ENCODE measurements at regions not wholly inside any gene's neighbourhood (a gene's known extent, or its start where the extent isn't known, plus 50 kb on each side); places are given as distances from the start of the nearest gene placed in this dataset.

DNA sequence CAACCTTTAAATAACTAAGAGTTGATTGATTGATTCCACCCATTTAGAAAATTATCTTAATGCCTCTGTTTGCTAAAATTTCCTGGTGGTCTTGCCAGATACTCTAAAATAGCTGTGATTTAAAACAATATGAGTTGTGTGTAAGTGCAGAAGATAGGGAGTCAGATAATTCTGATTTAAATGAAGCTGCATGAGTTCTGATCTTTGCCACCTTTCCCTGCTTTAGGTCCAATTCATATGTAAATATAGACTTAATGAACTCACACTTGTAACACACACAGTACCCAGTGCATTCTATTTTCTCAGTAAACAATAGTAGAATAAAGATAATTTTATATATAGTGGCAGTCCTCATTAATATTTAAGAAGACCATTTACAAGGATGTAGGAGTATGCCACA lies 981.8 kb downstream of the SLITRK1 start:
- Histone ChIP-seq H3K27me3 (replicated peaks in 1 of 4; ENCODE audit: control extremely low read depth in 1 of 4, control insufficient read depth in 3 of 4, insufficient read depth in 4 of 4, low read length in 3 of 4) (no peaks in the 10 kb centered on the region), H3K9me3 (ENCODE audit: control extremely low read depth in 1 of 3, control insufficient read depth in 2 of 3, insufficient read depth in 1 of 3, low read length in 2 of 3) (peaks cover 0 to 2% (median 0%) of the 10 kb centered on the region in 3 donors), H3K4me3 (ENCODE audit: control extremely low read depth in 1 of 5, extremely low read depth in 1 of 5, insufficient read depth in 1 of 5, low read depth in 2 of 5, low read length in 4 of 5) (no peak overlapping the region), H3K36me3 (replicated peaks in 1 of 2; ENCODE audit: control extremely low read depth in 1 of 2, control insufficient read depth in 1 of 2, extremely low read depth in 1 of 2, insufficient read depth in 2 of 2, low read length in 1 of 2) (no peaks in the 10 kb centered on the region), H3K4me1 (ENCODE audit: control insufficient read depth in 2 of 2, insufficient read depth in 2 of 2, low read length in 2 of 2) (no peaks in the 10 kb centered on the region), H3K27ac (ENCODE audit: low read length in 2 of 2) (no peak overlapping the region), H3K79me2 (ENCODE audit: control insufficient read depth, insufficient read depth, low read length) (no peaks in the 10 kb centered on the region), H3K9ac (ENCODE audit: low read length) (no peak overlapping the region), H4K20me1 (ENCODE audit: control insufficient read depth, insufficient read depth, low read length, poor library complexity, severe bottlenecking) (no peaks in the 10 kb centered on the region), H3K4me2 (replicated peaks; ENCODE audit: low read depth, low read length, poor library complexity, severe bottlenecking) (no peak overlapping the region), H2AFZ (ENCODE audit: insufficient read depth, low read depth, low read length, poor library complexity, severe bottlenecking) (no peak overlapping the region)
- DNase-seq (no peak), ATAC-seq (ENCODE audit: low read depth) (no peak)
- H3K4me1 Mint-ChIP-seq = no peaks in the 10 kb centered on the region
- CTCF ChIA-PET = no interaction called here
- TF ChIP-seq, protein P1, sequence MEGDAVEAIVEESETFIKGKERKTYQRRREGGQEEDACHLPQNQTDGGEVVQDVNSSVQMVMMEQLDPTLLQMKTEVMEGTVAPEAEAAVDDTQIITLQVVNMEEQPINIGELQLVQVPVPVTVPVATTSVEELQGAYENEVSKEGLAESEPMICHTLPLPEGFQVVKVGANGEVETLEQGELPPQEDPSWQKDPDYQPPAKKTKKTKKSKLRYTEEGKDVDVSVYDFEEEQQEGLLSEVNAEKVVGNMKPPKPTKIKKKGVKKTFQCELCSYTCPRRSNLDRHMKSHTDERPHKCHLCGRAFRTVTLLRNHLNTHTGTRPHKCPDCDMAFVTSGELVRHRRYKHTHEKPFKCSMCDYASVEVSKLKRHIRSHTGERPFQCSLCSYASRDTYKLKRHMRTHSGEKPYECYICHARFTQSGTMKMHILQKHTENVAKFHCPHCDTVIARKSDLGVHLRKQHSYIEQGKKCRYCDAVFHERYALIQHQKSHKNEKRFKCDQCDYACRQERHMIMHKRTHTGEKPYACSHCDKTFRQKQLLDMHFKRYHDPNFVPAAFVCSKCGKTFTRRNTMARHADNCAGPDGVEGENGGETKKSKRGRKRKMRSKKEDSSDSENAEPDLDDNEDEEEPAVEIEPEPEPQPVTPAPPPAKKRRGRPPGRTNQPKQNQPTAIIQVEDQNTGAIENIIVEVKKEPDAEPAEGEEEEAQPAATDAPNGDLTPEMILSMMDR (IDR thresholded peaks at IDR 0.05) = no peak
- TF ChIP-seq EZH2 (IDR thresholded peaks at IDR 0.05; ENCODE audit: borderline replicate concordance, insufficient read depth, low read depth, low read length, poor library complexity, severe bottlenecking) = no peak
- no peaks in the 10 kb centered on the region for H3K9me3 Mint-ChIP-seq (ENCODE audit: insufficient read depth)
- no peaks in the 10 kb centered on the region for H3K27me3 Mint-ChIP-seq
- POLR2A ChIA-PET = no interaction called here
- no peak overlapping the region for H3K27ac Mint-ChIP-seq
- H3K4me3 Mint-ChIP-seq = no peak overlapping the region
- intact Hi-C loops (cut with micrococcal nuclease) = no loop called here

DNA sequence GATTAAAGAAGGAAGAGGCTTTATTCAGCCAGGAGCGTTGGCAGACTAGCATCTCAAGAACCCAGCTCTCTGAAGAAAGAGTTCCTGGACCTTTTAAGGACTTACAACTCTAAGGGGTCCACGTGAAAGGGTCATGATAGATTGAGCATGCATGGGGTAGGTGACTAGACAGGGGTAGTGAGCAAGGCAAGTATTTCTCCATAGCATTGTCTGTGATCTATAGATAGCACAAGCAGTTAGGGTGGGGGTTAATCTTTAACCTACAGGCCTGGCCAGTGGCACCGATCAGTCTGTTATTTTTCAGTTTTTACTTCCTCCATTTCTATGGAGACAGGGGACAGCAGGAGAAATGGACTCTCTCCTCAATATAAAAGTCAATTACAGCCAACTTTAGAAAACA lies 983.7 kb downstream of the SLITRK1 start:
- H3K9me3 ChIP-seq (ENCODE audit: control extremely low read depth in 1 of 3, control insufficient read depth in 2 of 3, insufficient read depth in 1 of 3, low read length in 2 of 3) = peaks cover 0 to 2% (median 0%) of the 10 kb centered on the region in 3 donors
- Mint-ChIP-seq H3K27me3 (no peaks in the 10 kb centered on the region), H3K27ac (no peak overlapping the region), H3K4me3 (no peak overlapping the region), H3K4me1 (no peaks in the 10 kb centered on the region), H3K9me3 (ENCODE audit: insufficient read depth) (no peaks in the 10 kb centered on the region)
- ATAC-seq (ENCODE audit: low read depth) = no peak
- no peak overlapping the region for H3K9ac ChIP-seq (ENCODE audit: low read length)
- H3K4me2 ChIP-seq (replicated peaks; ENCODE audit: low read depth, low read length, poor library complexity, severe bottlenecking) = no peak overlapping the region
- H3K27ac ChIP-seq (ENCODE audit: low read length in 2 of 2) = no peak overlapping the region
- ChIA-PET CTCF (no interaction called here), POLR2A (no interaction called here)
- no peak overlapping the region for H3K4me3 ChIP-seq (ENCODE audit: control extremely low read depth in 1 of 5, extremely low read depth in 1 of 5, insufficient read depth in 1 of 5, low read depth in 2 of 5, low read length in 4 of 5)
- intact Hi-C loops (cut with micrococcal nuclease) = no loop called here
- H3K4me1 ChIP-seq (ENCODE audit: control insufficient read depth in 2 of 2, insufficient read depth in 2 of 2, low read length in 2 of 2) = no peaks in the 10 kb centered on the region
- WGBS (ENCODE audit: insufficient coverage) = no CpG with 5 or more reads among the region's 3 CpGs
- no peaks in the 10 kb centered on the region for H3K79me2 ChIP-seq (ENCODE audit: control insufficient read depth, insufficient read depth, low read length)
- H2AFZ ChIP-seq (ENCODE audit: insufficient read depth, low read depth, low read length, poor library complexity, severe bottlenecking) = no peak overlapping the region
- no peak for DNase-seq
- no peaks in the 10 kb centered on the region for H3K36me3 ChIP-seq (replicated peaks in 1 of 2; ENCODE audit: control extremely low read depth in 1 of 2, control insufficient read depth in 1 of 2, extremely low read depth in 1 of 2, insufficient read depth in 2 of 2, low read length in 1 of 2)
- H4K20me1 ChIP-seq (ENCODE audit: control insufficient read depth, insufficient read depth, low read length, poor library complexity, severe bottlenecking) = no peaks in the 10 kb centered on the region
- H3K27me3 ChIP-seq (replicated peaks in 1 of 4; ENCODE audit: control extremely low read depth in 1 of 4, control insufficient read depth in 3 of 4, insufficient read depth in 4 of 4, low read length in 3 of 4) = no peaks in the 10 kb centered on the region
- TF ChIP-seq, protein P1 (IDR thresholded peaks at IDR 0.05) = no peak
- no peak for TF ChIP-seq EZH2 (IDR thresholded peaks at IDR 0.05; ENCODE audit: borderline replicate concordance, insufficient read depth, low read depth, low read length, poor library complexity, severe bottlenecking)
